GM19025 (cell line): ENCODE measurements at regions not wholly inside any gene's neighbourhood (a gene's known extent, or its start where the extent isn't known, plus 50 kb on each side); places are given as distances from the start of the nearest gene placed in this dataset.

Experiments used
- ATAC-seq: cut with Tn5 transposase; IDR thresholded peaks from one replicate; pipeline ENCODE4 v1.9.1; 2021; ENCODE audit warnings: mild to moderate bottlenecking, low read depth, moderate library complexity; ENCODE audit not compliant: unreplicated experiment

- no peak for ATAC-seq
These were observed 99.4 kb downstream of the TMEM174 start for GRCh38 chr5:73272351-73272750.

- ATAC-seq: no peak
These were observed 95.8 kb downstream of the TMEM174 start for GRCh38 chr5:73268826-73269225.

- ATAC-seq: no peak
These were observed 94.9 kb downstream of the TMEM174 start for GRCh38 chr5:73267766-73268435.

GRCh38 chr5:73266925-73267765, 94.2 kb downstream of the TMEM174 start:
- ATAC-seq: no peak

GRCh38 chr5:73266176-73266738, 93.3 kb downstream of the TMEM174 start:
- ATAC-seq: no peak

- ATAC-seq: no peak
These were observed 92.6 kb downstream of the TMEM174 start for GRCh38 chr5:73265641-73266040.

GRCh38 chr5:73264631-73265030, 91.6 kb downstream of the TMEM174 start:
- ATAC-seq: no peak

GRCh38 chr5:73263001-73263710, 90.2 kb downstream of the TMEM174 start:
- no peak for ATAC-seq

- ATAC-seq: no peak
These were observed 83.9 kb downstream of the TMEM174 start for GRCh38 chr5:73256862-73257261.

GRCh38 chr5:73256462-73256861, 83.5 kb downstream of the TMEM174 start:
- no peak for ATAC-seq

GRCh38 chr5:73256012-73256411, 83.0 kb downstream of the TMEM174 start:
- ATAC-seq: no peak

GRCh38 chr5:73254642-73255041, 81.6 kb downstream of the TMEM174 start:
- ATAC-seq: no peak

GRCh38 chr5:73253047-73253660, 80.2 kb downstream of the TMEM174 start:
- ATAC-seq: no peak

- no peak for ATAC-seq
These were observed 77.7 kb downstream of the TMEM174 start for GRCh38 chr5:73250645-73251044.

- ATAC-seq: no peak
These were observed 69.7 kb downstream of the TMEM174 start for GRCh38 chr5:73242735-73243134.

GRCh38 chr5:73238873-73239272, 65.9 kb downstream of the TMEM174 start:
- ATAC-seq: no peak

- no peak for ATAC-seq
These were observed 63.6 kb downstream of the TMEM174 start for GRCh38 chr5:73236541-73237128.

- ATAC-seq: no peak
These were observed 61.2 kb downstream of the TMEM174 start for GRCh38 chr5:73234204-73234555.

- no peak for ATAC-seq
These were observed 60.6 kb downstream of the TMEM174 start for GRCh38 chr5:73233461-73234203.

- no peak for ATAC-seq
These were observed 60.1 kb downstream of the TMEM174 start for GRCh38 chr5:73233053-73233460.
